ENCODE measurements at regions not wholly inside any gene's neighbourhood (a gene's known extent, or its start where the extent isn't known, plus 50 kb on each side); places are given as distances from the start of the nearest gene placed in this dataset.
A peak's percentile ranks its signal among the peaks of the same experiment; 100 is the strongest.

GRCh38 chr3:94179059-94179458 lies 116.2 kb downstream of the NSUN3 start:
- no peak for DNase-seq

DNA sequence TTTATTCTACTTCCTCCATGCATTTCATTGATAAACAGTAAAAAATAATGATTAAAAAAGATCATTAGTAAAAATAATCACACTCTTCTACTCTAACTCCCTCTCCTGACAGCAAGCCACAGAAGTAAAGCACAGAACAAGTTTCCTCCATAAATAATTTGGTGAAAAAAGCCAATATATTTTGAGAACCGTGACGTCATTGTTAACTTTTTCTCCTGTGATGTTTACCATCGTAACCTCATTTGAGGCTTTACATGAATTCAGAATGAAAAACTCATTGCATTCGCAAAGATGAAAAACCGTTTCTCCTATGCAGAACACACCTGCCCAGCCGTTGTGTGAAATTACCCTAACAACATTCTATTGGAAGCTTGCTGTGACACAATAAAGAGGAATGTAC lies 120.7 kb downstream of the NSUN3 start:
- DNase-seq = no peak

- DNase-seq = no peak
Measured at GRCh38 chr3:94184781-94185180, 121.9 kb downstream of the NSUN3 start.

- DNase-seq = no peak
Measured at GRCh38 chr3:94185753-94186152, 122.9 kb downstream of the NSUN3 start.

- no peak for DNase-seq
Measured at GRCh38 chr3:94187697-94188096, 124.8 kb downstream of the NSUN3 start.

- no peak for DNase-seq
Measured at GRCh38 chr3:94195381-94195780, 132.5 kb downstream of the NSUN3 start.

DNA sequence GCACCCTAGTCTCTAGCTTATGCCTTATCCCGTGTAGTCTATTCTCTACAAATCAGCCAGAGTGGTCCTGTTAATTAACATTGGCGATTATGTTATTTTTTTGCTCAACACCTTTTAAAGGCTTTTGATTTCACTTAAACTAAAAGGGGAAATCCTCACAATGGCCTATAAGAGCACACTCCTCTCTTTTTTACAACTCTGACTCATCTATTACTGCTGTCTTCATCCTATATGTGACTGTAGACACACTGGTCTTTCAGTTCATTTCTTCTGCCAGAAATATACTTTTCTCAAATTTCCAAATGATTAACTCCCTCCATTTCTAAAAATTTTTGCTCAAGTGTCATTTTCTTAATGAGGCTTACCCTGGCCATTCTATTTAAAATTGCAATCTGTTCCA lies 143.4 kb downstream of the NSUN3 start:
- no peak for DNase-seq

GRCh38 chr3:94210256-94210655 lies 147.4 kb downstream of the NSUN3 start:
- no peak for DNase-seq

GRCh38 chr3:94217406-94217805 lies 154.5 kb downstream of the NSUN3 start:
- no peak for DNase-seq

DNA sequence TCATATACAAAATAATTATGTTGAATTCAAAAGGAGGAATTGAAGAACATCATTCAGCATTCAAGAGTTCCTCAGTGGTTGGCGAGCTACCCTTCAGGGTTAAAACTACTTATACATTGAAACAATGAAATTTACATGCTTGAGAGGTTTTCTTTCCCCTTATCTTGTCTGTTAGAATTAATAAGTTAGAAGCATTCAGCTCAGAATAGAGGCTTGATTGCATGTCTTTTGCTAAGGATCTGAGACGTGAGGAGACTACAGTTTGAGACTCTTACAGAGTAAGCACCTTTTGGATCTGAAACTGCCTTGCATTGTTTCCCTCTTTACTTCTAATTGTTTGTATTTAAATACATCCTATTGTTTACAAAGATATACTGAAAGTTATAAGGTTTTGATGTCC lies 157.6 kb downstream of the NSUN3 start:
- no peak for DNase-seq

- DNase-seq = no peak
Measured at GRCh38 chr3:94221829-94222228, 159.0 kb downstream of the NSUN3 start.

DNA sequence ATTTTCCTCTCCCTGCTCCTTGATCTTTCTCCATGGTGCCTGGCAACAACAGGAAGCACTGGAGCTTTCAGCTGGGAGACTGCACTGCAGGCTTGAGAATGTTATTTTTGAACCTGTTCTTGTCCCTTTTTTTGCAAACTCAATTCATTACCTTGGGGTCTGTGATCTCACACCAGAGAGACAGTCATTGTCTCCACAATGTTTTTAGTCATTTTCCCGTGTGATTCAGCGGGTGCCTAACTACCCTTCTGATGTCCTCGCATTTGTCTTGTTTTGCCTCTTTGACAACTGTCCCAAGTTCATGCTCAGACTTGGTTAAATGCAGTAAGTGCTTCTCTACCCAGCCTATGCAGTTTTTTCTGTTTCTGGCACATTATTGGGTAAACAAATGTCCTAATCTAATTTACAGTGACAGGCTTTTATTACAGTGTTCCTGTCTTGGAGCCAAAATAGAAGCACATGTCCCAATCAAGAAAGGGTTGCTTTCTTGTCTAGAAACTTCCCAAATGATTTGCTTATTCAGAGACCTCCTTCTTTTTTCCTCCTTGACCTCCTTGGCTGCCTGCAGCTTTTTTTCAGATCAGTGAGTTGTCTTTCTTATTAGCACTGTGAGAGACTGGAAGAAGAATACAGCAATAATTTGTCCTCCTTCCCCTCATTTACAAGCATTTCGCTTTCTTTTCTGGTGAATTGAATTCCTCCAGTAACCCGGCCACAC lies 162.4 kb downstream of the NSUN3 start:
- DNase-seq = no peak

DNA sequence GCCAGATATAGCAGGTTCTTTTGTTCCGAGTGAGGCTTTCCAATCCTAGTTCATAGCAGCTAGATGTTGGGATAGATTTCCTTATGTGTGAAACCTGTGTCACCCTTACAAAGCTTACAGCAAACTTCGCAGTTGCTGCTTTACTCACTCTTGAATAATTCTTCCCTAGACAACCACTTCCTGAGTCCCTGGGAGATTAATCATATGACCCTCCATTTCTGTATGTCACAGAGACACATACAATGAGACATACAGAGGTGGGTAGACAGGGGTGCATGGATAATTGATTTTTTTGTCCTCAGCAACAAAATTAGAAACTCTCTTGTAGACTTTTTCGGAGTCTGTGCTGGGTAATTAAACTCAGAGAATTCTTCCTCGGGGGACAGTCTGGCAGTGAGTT lies 163.2 kb downstream of the NSUN3 start:
- no peak for DNase-seq

- no peak for DNase-seq
Measured at GRCh38 chr3:94232921-94233320, 170.1 kb downstream of the NSUN3 start.

DNA sequence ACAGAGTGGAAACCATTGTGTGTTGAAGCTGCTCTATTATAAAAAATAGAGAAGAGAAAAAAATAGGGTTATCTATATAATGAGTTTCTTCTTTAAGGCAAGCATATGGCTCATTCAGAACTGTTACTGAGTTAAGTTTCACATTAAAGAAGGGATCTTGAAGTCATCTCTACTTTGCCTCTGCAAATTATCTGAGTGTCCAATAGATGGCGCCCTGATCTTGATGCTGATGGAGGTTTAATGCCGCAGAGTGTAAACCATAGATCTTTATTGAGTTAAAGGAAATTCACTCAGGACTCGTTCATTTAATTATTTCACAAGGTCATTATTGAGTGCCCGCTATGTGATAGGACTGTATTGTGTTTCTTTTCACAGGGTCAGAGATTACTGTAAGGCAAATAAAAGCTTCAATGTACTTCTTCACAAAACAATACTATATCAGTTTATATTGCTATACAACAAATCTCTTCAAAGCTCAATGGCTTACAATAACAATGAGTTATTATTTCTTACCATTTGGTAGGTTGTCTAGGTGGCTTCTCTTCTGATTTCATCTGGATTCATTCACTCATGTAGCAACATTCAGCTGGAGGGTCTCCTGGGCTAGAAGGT lies 171.4 kb downstream of the NSUN3 start:
- no peak for DNase-seq

- no peak for DNase-seq
Measured at GRCh38 chr3:94241986-94242385, 179.1 kb downstream of the NSUN3 start.

DNA sequence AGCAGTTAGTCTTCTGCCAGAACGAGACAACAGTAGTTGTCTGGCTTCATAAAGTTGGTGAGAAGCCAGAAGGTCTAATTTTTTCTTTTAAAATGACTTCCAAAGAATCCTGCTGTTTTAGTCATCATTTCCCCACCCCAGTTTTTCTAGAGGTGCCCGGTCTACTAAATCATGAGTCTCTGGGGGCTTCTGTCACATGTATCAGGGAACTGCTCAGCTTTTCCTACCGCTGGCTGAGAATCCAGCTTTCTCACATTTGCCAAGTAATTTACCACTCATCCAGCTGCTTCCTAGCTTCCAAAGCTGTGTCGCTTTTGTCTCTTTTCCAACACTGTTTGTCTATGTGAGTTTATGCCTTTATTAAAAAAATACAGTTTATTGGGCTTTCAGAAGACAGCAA lies 183.3 kb downstream of the NSUN3 start:
- no peak for DNase-seq

DNA sequence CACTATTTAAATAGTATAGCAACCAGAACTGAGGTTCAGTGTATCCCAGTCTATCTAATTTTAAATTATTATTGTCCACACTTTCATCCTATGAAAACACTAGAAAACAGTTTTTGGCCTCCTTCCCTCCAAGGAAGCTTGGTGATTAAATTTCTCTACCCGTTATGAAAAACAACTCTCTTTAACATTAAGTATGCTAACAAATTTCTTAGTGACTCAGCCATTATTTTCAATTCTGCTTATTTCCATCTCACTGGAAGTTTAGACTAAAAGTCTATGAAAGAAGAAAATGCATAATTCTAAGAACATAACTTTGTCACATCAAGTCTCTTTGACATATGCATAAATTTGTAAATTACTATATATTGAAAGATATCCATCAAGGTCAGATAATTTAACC lies 185.2 kb downstream of the NSUN3 start:
- DNase-seq = no peak

- DNase-seq = peak; percentile 61
Measured at GRCh38 chr3:94249491-94250079, 186.7 kb downstream of the NSUN3 start.

DNA sequence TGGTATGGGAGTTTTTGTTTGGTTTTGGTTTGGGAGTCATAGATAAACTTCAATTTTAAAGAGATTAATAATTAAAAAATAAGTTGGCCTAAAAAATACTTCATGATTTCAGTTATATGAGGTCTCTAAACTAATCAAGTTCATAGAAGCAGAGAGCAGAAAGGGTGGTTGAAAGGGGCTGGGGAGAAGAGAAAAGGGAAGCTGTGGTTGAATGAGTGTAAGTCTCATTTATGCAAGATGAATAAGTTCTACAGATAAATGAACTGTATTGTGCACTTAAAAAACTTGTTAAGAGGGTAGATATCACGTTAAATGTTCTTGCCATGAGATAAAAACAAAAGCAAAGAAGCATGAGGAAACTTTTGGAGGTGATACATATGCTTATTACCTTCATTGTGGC lies 188.7 kb downstream of the NSUN3 start:
- DNase-seq = no peak

- DNase-seq = no peak
Measured at GRCh38 chr3:94252316-94252715, 189.5 kb downstream of the NSUN3 start.

DNA sequence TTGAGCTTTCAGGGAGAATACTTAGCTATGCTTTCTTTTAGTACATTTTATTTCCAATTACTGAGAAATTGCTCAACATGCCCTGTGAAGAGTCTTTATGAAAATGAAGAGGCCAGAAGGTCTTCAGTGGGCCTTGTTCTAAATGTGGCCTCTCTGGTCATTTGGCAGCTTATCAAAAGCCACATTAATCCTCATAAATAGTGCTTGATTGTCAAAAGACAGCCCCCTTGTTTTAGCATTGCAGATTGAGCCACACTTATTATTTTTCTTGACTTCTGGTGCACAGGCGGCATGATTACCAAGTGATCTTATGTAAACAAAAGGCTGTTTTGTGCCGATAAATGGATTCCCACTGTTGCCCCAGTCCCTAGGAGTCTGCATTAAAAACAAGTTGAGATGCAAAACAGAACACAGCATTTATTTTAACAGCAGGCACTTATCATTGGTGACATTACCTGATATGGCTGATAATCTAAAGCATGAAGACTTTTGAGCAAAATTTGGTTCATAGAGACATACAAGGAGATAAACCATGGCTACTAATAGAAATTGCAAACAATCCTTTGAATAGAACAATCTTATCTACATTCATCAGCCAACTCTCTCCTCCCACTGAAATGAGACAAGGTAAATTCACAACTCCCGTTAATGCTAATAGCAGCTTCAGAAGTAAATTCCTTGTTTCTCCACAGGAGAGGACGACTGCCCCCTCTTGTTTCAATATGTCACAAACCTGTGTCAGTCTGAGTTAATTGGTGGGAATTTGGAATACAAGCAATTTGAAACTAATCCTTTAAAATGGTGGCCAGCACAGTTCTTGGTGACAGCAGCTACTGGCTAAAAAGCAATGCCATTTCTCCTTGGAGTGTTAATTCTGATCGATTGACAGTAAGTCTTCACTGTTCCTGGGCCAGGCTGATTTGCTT lies 194.3 kb downstream of the NSUN3 start:
- DNase-seq = no peak

DNA sequence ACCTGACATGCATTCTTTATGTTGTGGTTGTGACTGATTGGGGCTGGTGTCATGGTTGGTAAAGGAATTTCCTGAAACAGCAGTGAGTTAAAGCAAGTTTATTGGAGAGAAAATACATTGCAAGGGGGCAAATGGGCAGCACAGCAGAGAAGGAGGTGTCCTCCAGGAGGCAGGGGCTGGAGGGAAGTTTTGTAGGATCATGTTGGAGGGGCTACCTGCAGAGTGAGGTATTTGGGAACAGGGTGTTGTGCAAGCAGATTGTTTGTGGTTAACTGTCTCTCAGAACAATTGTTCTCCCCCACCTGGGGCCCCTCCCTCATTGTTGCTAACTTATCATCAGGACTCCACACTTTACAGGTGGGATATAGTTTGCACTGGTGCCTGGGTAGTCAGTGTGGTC lies 196.0 kb downstream of the NSUN3 start:
- no peak for DNase-seq

DNA sequence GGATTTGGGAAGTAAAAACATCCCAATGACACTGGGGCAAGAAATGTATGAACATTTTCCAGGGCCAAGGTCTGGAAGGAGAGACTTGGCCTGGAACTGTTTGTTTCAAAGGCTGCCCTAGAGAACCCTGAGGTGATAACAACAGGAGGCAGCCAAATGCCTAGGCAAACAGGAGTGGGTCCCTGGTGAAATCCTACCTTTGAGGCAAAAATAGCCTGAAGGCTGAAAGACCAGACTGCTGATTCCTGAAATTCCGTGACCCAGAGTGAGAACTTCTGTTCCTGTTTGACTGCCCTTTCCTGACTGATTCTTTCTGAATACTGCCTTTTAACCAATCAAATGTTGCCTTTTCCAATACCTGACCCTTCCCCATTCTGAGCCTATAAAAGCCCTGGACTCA lies 196.4 kb downstream of the NSUN3 start:
- no peak for DNase-seq
